ENCODE measurements at regions not wholly inside any gene's neighbourhood (a gene's known extent, or its start where the extent isn't known, plus 50 kb on each side); places are given as distances from the start of the nearest gene placed in this dataset.

GRCh38 chr11:106197438-106197837, 120.0 kb downstream of the AASDHPPT start:
- Histone ChIP-seq H3K27ac (no peak overlapping the region), H3K36me3 (no peaks in the 10 kb centered on the region), H3K27me3 (no peaks in the 10 kb centered on the region), H3K9me3 (no peaks in the 10 kb centered on the region), H3K4me1 (no peaks in the 10 kb centered on the region), H3K4me3 (no peak overlapping the region)
- no peak for DNase-seq (ENCODE audit: low spot score in 2 of 2)
- no peak for TF ChIP-seq CTCF (IDR thresholded peaks at IDR 0.05)
- intact Hi-C loops (cut with DNase I), result no loop called here

DNA sequence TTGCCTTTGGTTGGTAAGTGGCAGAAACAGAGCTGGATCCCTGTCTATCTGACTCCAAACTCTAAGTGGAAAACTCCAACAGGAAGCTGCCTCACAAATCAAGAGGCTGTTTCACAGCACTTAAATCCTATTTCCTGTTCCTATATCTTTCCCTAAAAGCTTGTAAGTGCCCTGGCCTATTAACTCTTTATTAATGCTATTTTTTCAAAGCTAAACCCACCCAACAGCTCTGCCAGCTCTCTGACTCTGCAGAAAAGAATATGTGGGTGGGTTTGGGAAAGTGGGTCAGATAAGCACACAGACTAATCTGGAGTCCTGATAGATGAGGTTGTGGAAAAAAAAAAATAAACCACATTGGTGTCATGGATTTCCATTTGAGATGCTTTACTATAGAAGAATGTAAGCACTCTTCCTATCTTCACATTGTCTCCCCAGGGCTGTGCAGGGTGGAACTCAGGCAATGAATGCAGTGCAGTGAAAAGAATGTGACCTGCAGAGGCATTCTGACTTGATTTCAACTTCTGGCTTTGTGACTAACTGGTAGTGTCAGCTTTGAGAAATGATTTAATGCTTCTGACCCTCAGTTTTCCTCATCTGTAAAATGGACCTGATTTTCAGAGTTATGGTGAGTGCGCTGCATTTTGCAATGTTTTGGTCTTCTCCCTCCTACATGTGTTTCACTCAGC, 125.6 kb downstream of the AASDHPPT start:
- H3K27ac ChIP-seq, result no peak overlapping the region
- no peak for TF ChIP-seq CTCF (IDR thresholded peaks at IDR 0.05)
- no peaks in the 10 kb centered on the region for H3K36me3 ChIP-seq
- H3K4me3 ChIP-seq, result no peak overlapping the region
- no peak for DNase-seq (ENCODE audit: low spot score in 2 of 2)
- intact Hi-C loops (cut with DNase I), result no loop called here
- H3K9me3 ChIP-seq, result no peaks in the 10 kb centered on the region
- H3K4me1 ChIP-seq, result no peaks in the 10 kb centered on the region
- no peaks in the 10 kb centered on the region for H3K27me3 ChIP-seq

DNA sequence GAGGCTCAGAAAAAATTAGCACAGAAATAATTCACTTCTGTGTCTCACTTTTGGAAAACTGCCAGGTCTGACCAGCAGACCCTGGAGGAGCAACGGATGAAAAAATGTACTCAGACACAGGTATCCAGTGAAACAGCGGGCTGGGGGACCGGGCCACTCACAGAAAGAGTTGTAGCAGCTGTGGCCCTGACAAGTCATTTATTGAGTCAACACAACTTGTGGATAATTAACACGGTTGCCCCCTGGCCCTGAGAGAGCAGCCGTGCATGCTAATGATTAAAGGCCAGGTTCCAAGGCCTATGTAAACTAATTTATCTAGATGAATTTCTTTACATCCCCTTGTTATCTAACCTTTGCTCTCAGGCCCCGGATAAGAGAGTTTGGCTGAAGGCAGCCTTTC, 131.3 kb downstream of the AASDHPPT start:
- H3K27ac ChIP-seq, result no peak overlapping the region
- TF ChIP-seq CTCF (IDR thresholded peaks at IDR 0.05), result no peak

DNA sequence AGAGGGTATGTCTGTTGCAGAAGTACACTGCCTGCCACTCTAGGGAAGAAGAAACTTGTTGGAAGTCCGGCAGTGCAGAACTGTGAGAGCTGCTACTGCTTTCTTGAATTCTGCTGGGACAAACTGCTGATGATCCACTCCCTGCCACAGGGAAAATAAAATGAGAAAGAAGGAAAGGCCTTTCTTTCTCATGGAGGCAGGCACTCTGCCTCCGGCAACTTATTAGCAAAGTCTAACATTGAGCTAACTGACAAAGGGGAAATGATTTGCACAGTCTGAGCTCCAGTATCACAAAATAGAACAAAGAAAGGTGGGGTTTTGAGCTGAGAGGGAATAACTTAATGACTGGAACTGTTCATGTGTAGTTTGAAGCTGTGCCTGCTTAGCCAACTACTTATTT, 134.6 kb downstream of the AASDHPPT start:
- TF ChIP-seq CTCF (IDR thresholded peaks at IDR 0.05), result no peak
- intact Hi-C loops (cut with DNase I), result no loop called here
- Histone ChIP-seq H3K27ac (no peak overlapping the region), H3K36me3 (no peaks in the 10 kb centered on the region), H3K4me1 (no peaks in the 10 kb centered on the region), H3K9me3 (no peaks in the 10 kb centered on the region), H3K4me3 (no peak overlapping the region), H3K27me3 (no peaks in the 10 kb centered on the region)
- no peak for DNase-seq (ENCODE audit: low spot score in 2 of 2)

More for the DNA sequence above, 131.3 kb downstream of the AASDHPPT start:
- no peaks in the 10 kb centered on the region for H3K27me3 ChIP-seq
- no peaks in the 10 kb centered on the region for H3K9me3 ChIP-seq
- H3K36me3 ChIP-seq, result no peaks in the 10 kb centered on the region
- H3K4me3 ChIP-seq, result no peak overlapping the region
- H3K4me1 ChIP-seq, result no peaks in the 10 kb centered on the region
- DNase-seq (ENCODE audit: low spot score in 2 of 2), result no peak
- intact Hi-C loops (cut with DNase I), result no loop called here

GRCh38 chr11:106216281-106216680, 138.8 kb downstream of the AASDHPPT start:
- no peak for TF ChIP-seq CTCF (IDR thresholded peaks at IDR 0.05)
- Histone ChIP-seq H3K36me3 (no peaks in the 10 kb centered on the region), H3K27me3 (no peaks in the 10 kb centered on the region), H3K4me1 (no peaks in the 10 kb centered on the region), H3K27ac (no peak overlapping the region), H3K9me3 (no peaks in the 10 kb centered on the region), H3K4me3 (no peak overlapping the region)
- intact Hi-C loops (cut with DNase I), result no loop called here
- no peak for DNase-seq (ENCODE audit: low spot score in 2 of 2)

GRCh38 chr11:106217456-106217855, 140.0 kb downstream of the AASDHPPT start:
- no peak for DNase-seq (ENCODE audit: low spot score in 2 of 2)

More at GRCh38 chr11:106217456-106217855, 140.0 kb downstream of the AASDHPPT start:
- Histone ChIP-seq H3K27me3 (no peaks in the 10 kb centered on the region), H3K9me3 (peaks cover 0 to 5% of the 10 kb centered on the region in 2 donors), H3K4me1 (no peaks in the 10 kb centered on the region), H3K4me3 (no peak overlapping the region), H3K27ac (no peak overlapping the region), H3K36me3 (no peaks in the 10 kb centered on the region)
- TF ChIP-seq CTCF (IDR thresholded peaks at IDR 0.05), result no peak
- intact Hi-C loops (cut with DNase I), result no loop called here

Measured in ascending aorta (tissue), 2 donors.